ENCODE measurements at regions not wholly inside any gene's neighbourhood (a gene's known extent, or its start where the extent isn't known, plus 50 kb on each side); places are given as distances from the start of the nearest gene placed in this dataset.
"Not testable (repeated sequence)": the region's sequence is repeated elsewhere in the genome, so short reads cannot be mapped to it uniquely, and the experiment has no call there.

DNA sequence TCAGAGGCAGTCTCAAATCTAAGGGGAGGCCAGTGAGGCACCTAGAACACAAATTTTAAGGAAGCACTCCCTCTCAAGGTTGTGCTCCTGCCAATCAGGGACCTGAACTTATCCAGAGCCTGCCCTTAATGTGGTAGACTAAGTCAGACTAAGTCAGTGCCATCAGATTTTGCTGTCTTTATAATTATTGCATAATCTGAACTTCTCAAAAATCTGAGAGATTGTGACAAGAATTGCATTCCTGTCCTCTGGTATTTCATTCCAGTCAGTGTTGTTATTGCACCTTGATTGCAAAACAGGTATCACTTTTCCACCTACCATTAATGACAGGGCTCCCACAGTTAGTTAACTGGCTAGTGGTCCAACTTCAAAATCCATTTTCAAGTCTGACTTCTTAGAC lies 197.1 kb upstream of the HCN1 start:
- no peaks in the 10 kb centered on the region for H3K9me3 ChIP-seq (ENCODE audit: low read length)
- H3K4me1 ChIP-seq (ENCODE audit: insufficient read depth, low read length) = no peaks in the 10 kb centered on the region
- H3K4me3 ChIP-seq (ENCODE audit: low read length) = no peak overlapping the region
- no peaks in the 10 kb centered on the region for H3K27me3 ChIP-seq (ENCODE audit: insufficient read depth, low read length)
- no peak overlapping the region for H2AFZ ChIP-seq (ENCODE audit: low read depth, low read length)
- no peaks in the 10 kb centered on the region for H3K36me3 ChIP-seq (ENCODE audit: insufficient read depth, low read length)

DNA sequence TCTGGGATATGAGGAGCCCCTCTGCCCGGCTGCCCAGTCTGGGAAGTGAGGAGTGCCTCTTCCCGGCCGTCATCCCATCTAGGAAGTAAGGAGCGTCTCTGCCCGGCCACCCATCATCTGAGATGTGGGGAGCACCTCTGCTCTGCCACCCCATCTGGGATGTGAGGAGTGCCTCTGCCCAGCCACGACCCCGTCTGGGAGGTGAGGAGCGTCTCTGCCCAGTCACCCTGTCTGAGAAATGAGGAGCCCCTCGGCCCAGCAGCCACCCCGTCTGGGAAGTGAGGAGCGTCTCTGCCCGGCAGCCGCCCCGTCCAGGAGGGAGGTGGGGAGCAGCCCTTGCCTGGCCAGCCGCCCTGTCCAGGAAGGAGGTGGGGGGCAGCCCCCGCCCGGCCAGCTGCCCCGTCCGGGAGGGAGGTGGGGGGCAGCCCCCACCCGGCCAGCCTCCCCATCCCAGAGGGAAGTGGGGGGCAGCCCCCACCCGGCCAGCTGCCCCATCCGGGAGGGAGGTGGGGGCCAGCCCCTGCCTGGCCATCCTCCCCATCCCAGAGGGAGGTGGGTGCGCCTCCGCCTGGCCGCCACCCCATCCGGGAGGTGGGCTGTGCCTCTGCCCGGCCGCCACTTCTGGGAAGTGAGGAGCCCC lies 194.4 kb upstream of the HCN1 start:
- H3K4me3 ChIP-seq (ENCODE audit: low read length); H3K9me3 ChIP-seq (ENCODE audit: low read length); H2AFZ ChIP-seq (ENCODE audit: low read depth, low read length); H3K27me3 ChIP-seq (ENCODE audit: insufficient read depth, low read length); H3K36me3 ChIP-seq (ENCODE audit: insufficient read depth, low read length); H3K4me1 ChIP-seq (ENCODE audit: insufficient read depth, low read length): not testable (repeated sequence)

DNA sequence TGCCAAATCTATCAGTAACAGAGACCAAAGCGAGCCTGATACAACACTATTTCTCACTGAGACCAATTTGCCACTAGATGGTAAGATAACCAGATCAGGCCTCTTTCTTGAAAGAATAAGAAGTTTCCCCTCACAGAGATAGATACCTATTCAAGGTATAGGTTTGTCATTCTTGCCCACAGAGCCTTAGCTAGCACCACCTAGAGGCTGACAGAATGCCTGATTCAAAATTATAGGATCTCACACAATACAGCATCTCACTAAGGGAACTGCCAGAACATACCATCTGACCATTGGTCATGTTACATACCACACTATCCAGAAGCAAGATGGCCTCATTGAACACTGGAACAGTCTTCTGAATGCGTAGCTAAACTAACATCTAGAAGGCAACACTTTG lies 166.6 kb upstream of the HCN1 start:
- H3K36me3 ChIP-seq (ENCODE audit: insufficient read depth, low read length) = no peaks in the 10 kb centered on the region
- H3K4me3 ChIP-seq (ENCODE audit: low read length) = no peak overlapping the region
- peaks cover 2% of the 10 kb centered on the region for H3K4me1 ChIP-seq (ENCODE audit: insufficient read depth, low read length)
- no peaks in the 10 kb centered on the region for H3K9me3 ChIP-seq (ENCODE audit: low read length)
- no peaks in the 10 kb centered on the region for H3K27me3 ChIP-seq (ENCODE audit: insufficient read depth, low read length)
- H2AFZ ChIP-seq (ENCODE audit: low read depth, low read length) = no peak overlapping the region

- Histone ChIP-seq H3K27me3 (ENCODE audit: insufficient read depth, low read length) (no peaks in the 10 kb centered on the region), H3K4me3 (ENCODE audit: low read length) (no peak overlapping the region), H2AFZ (ENCODE audit: low read depth, low read length) (no peak overlapping the region), H3K9me3 (ENCODE audit: low read length) (no peaks in the 10 kb centered on the region), H3K36me3 (ENCODE audit: insufficient read depth, low read length) (no peaks in the 10 kb centered on the region), H3K4me1 (ENCODE audit: insufficient read depth, low read length) (no peaks in the 10 kb centered on the region)
Measured at GRCh38 chr5:45847877-45848276, 151.7 kb upstream of the HCN1 start.

- Histone ChIP-seq H3K27me3 (ENCODE audit: insufficient read depth, low read length) (peaks cover 2% of the 10 kb centered on the region), H3K4me3 (ENCODE audit: low read length) (no peak overlapping the region), H3K36me3 (ENCODE audit: insufficient read depth, low read length) (no peaks in the 10 kb centered on the region), H2AFZ (ENCODE audit: low read depth, low read length) (no peak overlapping the region), H3K9me3 (ENCODE audit: low read length) (no peaks in the 10 kb centered on the region), H3K4me1 (ENCODE audit: insufficient read depth, low read length) (no peaks in the 10 kb centered on the region)
Measured at GRCh38 chr5:45826055-45826454, 129.9 kb upstream of the HCN1 start.

GRCh38 chr5:45800331-45800730 lies 104.2 kb upstream of the HCN1 start:
- H3K27me3 ChIP-seq (ENCODE audit: insufficient read depth, low read length) = no peaks in the 10 kb centered on the region
- no peak overlapping the region for H3K4me3 ChIP-seq (ENCODE audit: low read length)
- no peaks in the 10 kb centered on the region for H3K4me1 ChIP-seq (ENCODE audit: insufficient read depth, low read length)
- H3K36me3 ChIP-seq (ENCODE audit: insufficient read depth, low read length) = no peaks in the 10 kb centered on the region
- H2AFZ ChIP-seq (ENCODE audit: low read depth, low read length) = no peak overlapping the region
- H3K9me3 ChIP-seq (ENCODE audit: low read length) = no peaks in the 10 kb centered on the region

GRCh38 chr5:45799388-45799787 lies 103.2 kb upstream of the HCN1 start:
- Histone ChIP-seq H3K36me3 (ENCODE audit: insufficient read depth, low read length) (no peaks in the 10 kb centered on the region), H3K27me3 (ENCODE audit: insufficient read depth, low read length) (no peaks in the 10 kb centered on the region), H3K4me3 (ENCODE audit: low read length) (no peak overlapping the region), H2AFZ (ENCODE audit: low read depth, low read length) (no peak overlapping the region), H3K4me1 (ENCODE audit: insufficient read depth, low read length) (no peaks in the 10 kb centered on the region), H3K9me3 (ENCODE audit: low read length) (no peaks in the 10 kb centered on the region)

DNA sequence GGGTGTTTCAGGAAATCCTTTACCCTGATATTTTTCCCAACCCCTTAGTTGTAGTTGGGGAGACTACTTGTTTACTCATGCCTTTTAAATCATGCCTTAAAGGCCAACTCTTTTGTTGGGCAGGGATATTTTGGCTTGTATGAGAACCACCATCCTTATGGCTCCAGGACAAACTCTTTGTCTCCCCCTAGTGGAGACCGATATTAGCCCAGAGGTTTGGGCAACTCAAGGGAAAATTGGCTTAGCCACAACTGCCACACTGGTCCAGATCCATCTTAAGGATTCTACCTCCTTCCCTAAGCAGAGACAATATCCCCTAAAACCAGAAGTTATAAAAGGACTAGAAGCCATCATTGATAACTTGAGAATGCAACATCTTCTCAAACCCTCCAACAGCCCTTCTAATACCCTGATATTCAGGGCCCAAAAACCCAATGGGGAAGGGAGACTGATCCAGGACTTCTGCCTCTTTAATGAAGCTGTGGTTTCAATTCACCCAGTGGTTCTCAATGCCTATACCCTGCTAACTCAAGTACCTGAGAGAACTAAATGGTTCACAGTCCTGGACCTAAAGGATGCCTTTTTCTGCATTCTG lies 100.9 kb upstream of the HCN1 start:
- Histone ChIP-seq H3K27me3 (ENCODE audit: insufficient read depth, low read length) (no peaks in the 10 kb centered on the region), H3K36me3 (ENCODE audit: insufficient read depth, low read length) (no peaks in the 10 kb centered on the region), H3K9me3 (ENCODE audit: low read length) (no peaks in the 10 kb centered on the region), H3K4me1 (ENCODE audit: insufficient read depth, low read length) (no peaks in the 10 kb centered on the region), H2AFZ (ENCODE audit: low read depth, low read length) (no peak overlapping the region), H3K4me3 (ENCODE audit: low read length) (no peak overlapping the region)

DNA sequence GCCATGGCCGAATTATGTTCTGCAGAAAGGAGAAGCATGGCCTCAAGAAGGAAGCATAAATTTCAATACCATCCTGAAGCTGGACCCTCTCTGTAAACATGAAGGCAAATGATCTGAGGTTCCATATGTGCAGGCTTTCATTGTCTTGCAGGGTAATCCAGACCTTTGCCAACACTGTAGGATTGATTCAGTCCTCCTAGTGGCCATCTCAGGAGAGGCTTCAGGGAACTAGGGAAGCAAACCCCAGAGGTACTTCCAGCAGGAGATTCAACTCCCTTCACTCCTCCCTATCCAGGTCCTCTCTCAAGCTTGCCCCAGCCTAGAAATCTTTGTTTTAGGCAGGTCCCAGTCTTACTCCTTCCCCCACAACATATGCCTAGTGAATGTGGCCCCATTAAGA lies 99.3 kb upstream of the HCN1 start:
- Histone ChIP-seq H2AFZ (ENCODE audit: low read depth, low read length) (no peak overlapping the region), H3K9me3 (ENCODE audit: low read length) (no peaks in the 10 kb centered on the region), H3K4me3 (ENCODE audit: low read length) (no peak overlapping the region)

GRCh38 chr5:45793638-45794532 lies 97.7 kb upstream of the HCN1 start:
- no peak overlapping the region for H2AFZ ChIP-seq (ENCODE audit: low read depth, low read length)
- no peak overlapping the region for H3K4me3 ChIP-seq (ENCODE audit: low read length)
- no peaks in the 10 kb centered on the region for H3K4me1 ChIP-seq (ENCODE audit: insufficient read depth, low read length)
- no peaks in the 10 kb centered on the region for H3K9me3 ChIP-seq (ENCODE audit: low read length)
- no peaks in the 10 kb centered on the region for H3K27me3 ChIP-seq (ENCODE audit: insufficient read depth, low read length)
- H3K36me3 ChIP-seq (ENCODE audit: insufficient read depth, low read length) = no peaks in the 10 kb centered on the region

More for the DNA sequence above, 99.3 kb upstream of the HCN1 start:
- Histone ChIP-seq H3K36me3 (ENCODE audit: insufficient read depth, low read length) (no peaks in the 10 kb centered on the region), H3K27me3 (ENCODE audit: insufficient read depth, low read length) (no peaks in the 10 kb centered on the region), H3K4me1 (ENCODE audit: insufficient read depth, low read length) (no peaks in the 10 kb centered on the region)

GRCh38 chr5:45779874-45780671 lies 83.9 kb upstream of the HCN1 start:
- H3K4me3 ChIP-seq (ENCODE audit: low read length) = no peak overlapping the region
- no peaks in the 10 kb centered on the region for H3K36me3 ChIP-seq (ENCODE audit: insufficient read depth, low read length)
- H3K9me3 ChIP-seq (ENCODE audit: low read length) = no peaks in the 10 kb centered on the region
- no peaks in the 10 kb centered on the region for H3K27me3 ChIP-seq (ENCODE audit: insufficient read depth, low read length)
- no peak overlapping the region for H2AFZ ChIP-seq (ENCODE audit: low read depth, low read length)
- no peaks in the 10 kb centered on the region for H3K4me1 ChIP-seq (ENCODE audit: insufficient read depth, low read length)

- no peaks in the 10 kb centered on the region for H3K36me3 ChIP-seq (ENCODE audit: insufficient read depth, low read length)
- no peaks in the 10 kb centered on the region for H3K9me3 ChIP-seq (ENCODE audit: low read length)
- no peaks in the 10 kb centered on the region for H3K27me3 ChIP-seq (ENCODE audit: insufficient read depth, low read length)
- H3K4me1 ChIP-seq (ENCODE audit: insufficient read depth, low read length) = no peaks in the 10 kb centered on the region
- no peak overlapping the region for H2AFZ ChIP-seq (ENCODE audit: low read depth, low read length)
- no peak overlapping the region for H3K4me3 ChIP-seq (ENCODE audit: low read length)
Measured at GRCh38 chr5:45774528-45774927, 78.3 kb upstream of the HCN1 start.

- Histone ChIP-seq H3K27me3 (ENCODE audit: insufficient read depth, low read length) (no peaks in the 10 kb centered on the region), H3K36me3 (ENCODE audit: insufficient read depth, low read length) (no peaks in the 10 kb centered on the region), H3K4me3 (ENCODE audit: low read length) (no peak overlapping the region), H3K4me1 (ENCODE audit: insufficient read depth, low read length) (no peaks in the 10 kb centered on the region), H2AFZ (ENCODE audit: low read depth, low read length) (peak overlapping the region; percentile 10), H3K9me3 (ENCODE audit: low read length) (no peaks in the 10 kb centered on the region)
Measured at GRCh38 chr5:45772402-45772801, 76.2 kb upstream of the HCN1 start.
